Mammary epithelial cell (primary cell): ENCODE measurements at regions not wholly inside any gene's neighbourhood (a gene's known extent, or its start where the extent isn't known, plus 50 kb on each side); places are given as distances from the start of the nearest gene placed in this dataset.

Experiments
- EZH2 ChIP-seq: IDR thresholded peaks from 2 replicates; pipeline ENCODE4 v1.6.1; 2012; ENCODE audit warnings: low read length, inconsistent platforms, borderline replicate concordance
- TF ChIP-seq, protein P1 (sequence below), 2 donors: IDR thresholded peaks in 1 of 2; conservative IDR thresholded peaks in 1 of 2; 2 replicates each; pipeline ENCODE4 v1.5.1; 2011 to 2012; ENCODE audit warnings: inconsistent platforms in 2 of 2, low read length in 2 of 2, mild to moderate bottlenecking in 2 of 2, control low read depth in 1 of 2, low read depth in 1 of 2; ENCODE audit not compliant: insufficient read depth in 1 of 2; ENCODE audit errors: extremely low read depth in 1 of 2

- TF ChIP-seq, protein P1, sequence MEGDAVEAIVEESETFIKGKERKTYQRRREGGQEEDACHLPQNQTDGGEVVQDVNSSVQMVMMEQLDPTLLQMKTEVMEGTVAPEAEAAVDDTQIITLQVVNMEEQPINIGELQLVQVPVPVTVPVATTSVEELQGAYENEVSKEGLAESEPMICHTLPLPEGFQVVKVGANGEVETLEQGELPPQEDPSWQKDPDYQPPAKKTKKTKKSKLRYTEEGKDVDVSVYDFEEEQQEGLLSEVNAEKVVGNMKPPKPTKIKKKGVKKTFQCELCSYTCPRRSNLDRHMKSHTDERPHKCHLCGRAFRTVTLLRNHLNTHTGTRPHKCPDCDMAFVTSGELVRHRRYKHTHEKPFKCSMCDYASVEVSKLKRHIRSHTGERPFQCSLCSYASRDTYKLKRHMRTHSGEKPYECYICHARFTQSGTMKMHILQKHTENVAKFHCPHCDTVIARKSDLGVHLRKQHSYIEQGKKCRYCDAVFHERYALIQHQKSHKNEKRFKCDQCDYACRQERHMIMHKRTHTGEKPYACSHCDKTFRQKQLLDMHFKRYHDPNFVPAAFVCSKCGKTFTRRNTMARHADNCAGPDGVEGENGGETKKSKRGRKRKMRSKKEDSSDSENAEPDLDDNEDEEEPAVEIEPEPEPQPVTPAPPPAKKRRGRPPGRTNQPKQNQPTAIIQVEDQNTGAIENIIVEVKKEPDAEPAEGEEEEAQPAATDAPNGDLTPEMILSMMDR (conservative IDR thresholded peaks at IDR 0.05 in 1 of 2, IDR thresholded peaks at IDR 0.05 in 1 of 2; ENCODE audit: extremely low read depth in 1 of 2, insufficient read depth in 1 of 2, low read depth in 1 of 2, low read length in 2 of 2): no peak
- no peak for TF ChIP-seq EZH2
Observed at GRCh38 chr18:78403371-78403770, 576.2 kb upstream of the SALL3 start.
